GM18867 (cell line): ENCODE measurements at regions not wholly inside any gene's neighbourhood (a gene's known extent, or its start where the extent isn't known, plus 50 kb on each side); places are given as distances from the start of the nearest gene placed in this dataset.
"Not testable (repeated sequence)": the region's sequence is repeated elsewhere in the genome, so short reads cannot be mapped to it uniquely, and the experiment has no call there.

Experiments
- ATAC-seq: cut with Tn5 transposase; IDR thresholded peaks from one replicate; pipeline ENCODE4 v1.9.1; 2021; ENCODE audit warnings: mild to moderate bottlenecking, moderate library complexity; ENCODE audit not compliant: unreplicated experiment

DNA sequence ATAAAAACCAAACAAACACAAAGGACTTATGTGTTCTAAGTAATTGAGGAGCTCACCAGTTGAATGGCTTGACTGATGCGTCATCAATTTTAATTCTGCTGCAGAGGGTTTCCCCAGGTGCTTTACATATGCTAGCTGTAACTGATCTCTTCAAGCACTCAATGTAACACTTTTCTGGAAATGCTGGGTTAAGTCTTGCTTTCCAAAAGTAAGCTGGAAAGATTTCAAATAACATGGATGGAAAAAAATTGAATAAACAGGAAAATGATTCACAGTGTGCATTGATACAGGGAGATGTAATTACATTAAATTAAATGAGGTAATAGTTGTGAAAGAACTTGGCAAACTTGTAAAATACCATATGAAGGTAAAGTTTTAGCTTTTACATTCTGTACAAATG lies 186.7 kb upstream of the WDFY3 start:
- no peak for ATAC-seq

DNA sequence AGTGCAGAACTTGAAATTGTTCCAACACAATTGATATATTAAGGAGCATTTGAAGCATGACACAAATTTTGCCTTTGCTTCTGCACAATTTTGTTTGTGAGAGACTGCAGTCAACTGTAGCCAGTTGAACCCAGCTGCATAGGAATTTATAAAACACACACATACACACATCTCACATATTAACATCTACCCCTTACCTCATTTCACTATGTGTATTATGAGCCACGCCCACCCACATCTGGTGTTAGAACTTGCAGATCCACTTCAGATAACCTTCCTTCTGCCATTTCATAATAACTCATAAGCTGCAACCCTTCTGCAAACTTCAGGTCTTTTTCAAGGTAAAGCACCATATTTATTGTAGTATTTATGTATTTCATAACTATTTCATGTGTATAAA lies 188.1 kb upstream of the WDFY3 start:
- no peak for ATAC-seq

DNA sequence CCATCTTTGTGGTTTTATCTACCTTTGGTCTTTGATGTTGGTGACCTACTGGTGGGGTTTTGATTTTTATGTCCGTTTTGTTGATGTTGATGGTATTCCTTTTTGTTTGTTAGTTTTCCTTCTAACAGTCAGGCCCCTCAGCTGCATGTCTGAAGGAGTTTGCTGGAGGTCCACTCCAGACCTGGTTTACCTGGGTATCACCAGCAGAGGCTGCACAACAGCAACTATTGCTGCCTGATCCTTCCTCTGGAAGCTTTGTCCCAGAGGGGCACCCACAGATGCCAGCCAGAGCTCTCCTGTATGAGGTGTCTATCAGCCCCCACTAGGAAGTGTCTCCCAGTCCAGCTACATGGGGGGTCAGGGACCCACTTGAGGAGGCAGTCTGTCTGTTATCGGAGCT lies 199.3 kb upstream of the WDFY3 start:
- no peak for ATAC-seq

DNA sequence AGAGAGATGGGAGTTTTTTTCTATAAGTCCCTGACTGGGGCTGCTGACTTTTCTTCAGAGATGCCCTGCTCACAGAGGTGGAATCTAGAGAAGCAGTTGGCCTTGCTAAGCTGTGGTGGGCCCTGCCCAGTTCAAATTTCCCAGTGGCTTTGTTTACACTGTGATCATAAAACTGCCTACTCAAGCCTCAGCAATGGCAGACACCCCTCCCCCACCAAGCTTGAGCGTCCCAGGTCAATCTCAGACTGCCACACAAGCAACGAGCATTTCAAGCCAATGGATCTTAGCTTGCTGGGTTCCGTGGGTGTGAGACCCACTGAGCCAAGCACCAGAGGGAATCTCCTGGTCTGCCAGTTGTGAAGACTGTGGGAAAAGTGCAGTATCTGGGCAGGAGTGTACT lies 199.8 kb upstream of the WDFY3 start:
- no peak for ATAC-seq

DNA sequence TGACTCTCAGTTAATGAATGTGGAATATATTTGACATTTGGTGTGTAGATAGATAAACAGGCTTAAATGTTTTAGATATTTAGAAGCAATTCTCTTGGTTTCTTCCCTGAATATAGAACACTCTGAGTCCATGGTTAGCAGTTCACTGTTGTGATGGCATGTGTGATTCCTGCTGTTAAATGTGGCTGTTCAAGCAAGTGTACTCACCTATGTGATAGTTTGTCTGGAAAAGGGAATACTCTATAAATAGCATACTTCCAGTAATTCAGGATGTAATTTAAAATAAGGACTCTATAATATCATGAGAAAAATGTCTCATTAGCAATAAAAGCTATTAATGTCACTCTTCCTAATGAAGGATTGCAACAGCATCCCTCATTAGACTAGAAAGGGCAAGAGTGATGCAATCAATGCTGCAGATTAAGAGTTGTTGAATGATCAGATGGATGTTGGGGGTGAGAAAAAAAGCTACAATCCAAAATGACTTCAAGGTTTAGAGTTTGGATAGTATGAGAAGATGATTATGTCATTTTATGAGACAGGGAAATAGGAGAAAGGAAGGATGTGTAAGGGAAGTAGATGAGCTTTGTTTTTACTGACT lies 201.8 kb upstream of the WDFY3 start:
- no peak for ATAC-seq

DNA sequence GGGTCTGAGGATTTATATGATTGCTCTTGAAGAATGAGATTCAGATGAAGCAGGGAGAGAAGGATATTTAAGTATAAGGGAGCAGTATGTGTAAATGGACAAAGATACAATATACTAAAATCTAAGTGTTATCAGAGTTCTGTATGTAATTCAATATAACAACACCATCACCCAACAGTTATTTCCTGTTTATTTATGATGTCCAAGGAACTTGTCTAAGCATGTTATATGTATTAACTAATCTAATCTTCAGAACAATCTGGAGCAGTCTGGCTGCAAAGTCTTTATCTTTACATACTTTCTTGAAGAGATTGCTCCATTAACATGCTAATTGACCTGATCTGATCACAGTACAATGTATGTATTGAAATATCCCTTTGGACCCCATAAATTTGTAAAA lies 203.8 kb upstream of the WDFY3 start:
- ATAC-seq: no peak

DNA sequence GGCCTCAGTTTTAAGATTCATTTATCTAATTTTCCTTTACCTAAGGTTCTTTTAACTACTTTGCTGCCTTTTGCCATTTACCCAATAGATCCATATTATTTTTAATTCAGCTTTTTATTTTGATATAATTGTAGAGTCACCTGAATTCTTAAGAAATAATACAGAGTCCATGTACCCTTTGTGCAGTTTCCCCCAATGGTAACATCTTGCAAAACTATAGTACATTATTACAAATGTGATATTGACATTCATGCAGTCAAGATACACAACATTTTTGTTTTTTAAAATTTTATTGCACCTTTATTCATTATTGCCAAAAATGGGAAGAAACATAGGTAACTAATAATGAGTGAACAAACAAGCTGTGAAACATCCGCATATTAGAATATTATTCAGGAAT lies 208.7 kb upstream of the WDFY3 start:
- ATAC-seq: no peak

DNA sequence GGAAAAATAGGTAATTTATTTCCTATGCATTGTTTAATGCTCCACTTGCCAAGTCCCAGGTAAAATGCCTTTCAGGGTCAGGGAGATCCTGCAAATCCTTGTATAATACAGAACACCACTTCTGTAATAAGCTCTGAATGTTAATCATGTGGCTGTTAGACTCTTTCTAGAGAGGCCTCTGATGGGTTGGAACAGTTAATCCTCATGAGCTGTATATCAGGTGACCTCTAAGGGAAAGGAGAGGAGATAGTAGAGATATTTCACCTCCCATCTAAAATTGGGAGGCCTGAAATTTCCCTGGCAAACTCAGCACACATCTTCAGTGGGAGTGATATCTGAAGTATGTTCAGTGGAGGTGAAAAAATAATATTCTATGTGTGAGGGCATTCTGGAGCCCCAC lies 210.6 kb upstream of the WDFY3 start:
- no peak for ATAC-seq

DNA sequence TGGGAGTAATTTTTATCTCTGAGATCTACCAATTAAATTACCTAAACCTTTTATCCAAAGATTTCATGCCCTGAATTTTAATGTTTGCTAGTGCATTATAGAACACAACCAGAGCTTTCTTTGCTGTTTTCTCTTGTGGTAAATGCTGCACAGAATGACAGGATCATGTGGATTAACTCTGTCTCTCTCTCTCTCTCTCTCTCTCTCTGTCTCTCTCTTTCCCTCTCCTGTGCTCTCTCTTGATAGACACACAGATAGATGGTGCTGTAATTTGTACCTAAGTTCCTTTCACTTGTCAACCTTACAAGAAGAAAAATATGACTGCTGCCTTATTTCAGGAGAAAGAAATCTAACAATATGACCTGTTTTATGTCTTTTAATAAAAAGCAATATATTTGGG lies 211.2 kb upstream of the WDFY3 start:
- ATAC-seq: no peak

DNA sequence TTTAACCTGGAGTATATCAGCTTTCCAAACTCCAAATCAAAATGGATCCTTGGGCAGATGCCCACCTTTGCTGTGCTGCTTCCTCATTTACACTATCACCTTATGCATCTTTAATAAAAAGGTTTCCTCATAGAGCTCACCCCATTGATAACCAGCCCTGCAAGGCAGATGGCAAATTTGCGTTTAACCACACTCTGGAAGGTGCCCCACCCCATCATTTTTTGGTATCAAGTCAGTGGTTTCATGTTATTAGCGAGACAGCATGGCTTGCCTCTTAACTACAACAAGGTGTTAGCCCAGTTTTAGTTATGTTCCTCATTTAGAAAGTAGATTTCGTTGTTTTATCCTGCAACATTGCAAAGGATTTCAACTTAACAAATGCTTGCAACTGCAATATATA lies 214.0 kb upstream of the WDFY3 start:
- ATAC-seq: no peak

DNA sequence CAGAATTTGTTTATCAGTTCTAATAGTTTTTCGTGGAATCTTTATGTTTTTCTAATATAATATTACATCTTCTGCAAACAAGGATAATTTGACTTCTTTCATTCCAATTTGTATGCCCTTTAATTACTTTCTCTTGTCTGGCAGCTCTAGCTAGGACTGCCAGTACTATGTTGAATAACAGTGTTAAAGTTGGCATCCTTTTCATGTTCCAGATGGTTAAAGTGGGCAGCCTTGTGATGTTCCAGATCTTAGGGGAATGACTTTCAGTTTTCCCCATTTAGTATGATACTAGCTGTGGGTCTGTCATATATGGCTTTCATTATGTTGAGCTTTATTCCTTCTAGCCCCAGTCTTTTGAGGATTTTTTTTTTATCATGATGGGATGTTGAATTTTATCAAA lies 220.6 kb upstream of the WDFY3 start:
- ATAC-seq: no peak

DNA sequence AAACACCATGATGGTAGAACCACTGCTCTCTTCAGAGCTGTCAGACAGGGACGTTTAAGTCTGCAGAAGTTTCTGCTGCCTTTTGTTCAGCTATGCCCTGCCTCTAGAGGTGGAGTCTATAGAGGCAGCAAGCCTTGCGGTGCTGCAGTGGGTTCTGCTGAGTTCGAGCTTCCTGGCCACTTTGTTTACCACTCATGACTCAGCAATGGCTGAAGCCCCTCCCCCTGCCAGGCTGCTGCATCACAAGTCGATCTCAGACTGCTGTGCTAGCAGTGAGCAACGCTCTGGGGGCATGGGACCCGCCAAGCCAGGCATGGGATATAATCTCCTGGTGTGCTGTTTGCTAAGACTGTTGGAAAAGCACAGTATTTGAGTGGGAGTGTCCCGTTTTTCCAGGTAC lies 229.5 kb upstream of the WDFY3 start:
- ATAC-seq: not testable (repeated sequence)

DNA sequence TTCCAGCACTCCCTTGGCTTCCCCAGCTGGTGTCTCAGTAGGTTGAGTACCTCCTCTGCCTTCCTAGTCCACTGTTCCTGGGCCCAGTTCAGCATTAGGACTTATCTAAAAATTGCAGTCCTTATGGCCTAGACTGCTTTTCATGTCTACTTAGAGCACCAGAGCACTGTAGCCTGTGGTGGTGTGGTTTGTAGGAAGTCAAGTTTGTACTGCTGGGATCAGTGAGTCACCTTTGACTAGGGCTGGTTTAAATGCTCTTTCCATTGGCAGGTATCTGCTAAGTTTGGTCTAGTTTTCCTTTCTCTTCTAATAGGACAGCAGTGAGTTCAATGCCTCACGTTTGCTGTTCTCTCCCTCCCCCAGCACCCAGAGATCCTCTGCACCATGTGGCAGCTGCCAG lies 233.6 kb upstream of the WDFY3 start:
- ATAC-seq: no peak

DNA sequence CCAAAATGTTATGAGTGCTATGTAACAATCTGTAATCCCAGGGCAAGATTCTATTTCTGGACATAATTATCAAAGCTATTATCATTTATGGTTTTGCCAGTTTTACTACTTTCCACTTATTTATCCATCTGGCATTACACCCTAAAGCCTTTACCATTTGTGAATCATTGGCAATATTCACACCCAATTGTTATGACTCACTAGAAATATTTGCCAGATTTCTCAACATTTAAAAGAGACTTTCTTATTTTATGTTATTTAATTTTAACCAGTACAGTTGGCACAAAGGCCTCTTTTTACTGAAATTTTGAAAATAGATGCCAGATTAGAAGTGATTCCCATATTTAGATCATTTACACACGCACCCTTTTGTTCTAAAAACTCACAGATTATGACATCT lies 242.7 kb upstream of the WDFY3 start:
- ATAC-seq: no peak

DNA sequence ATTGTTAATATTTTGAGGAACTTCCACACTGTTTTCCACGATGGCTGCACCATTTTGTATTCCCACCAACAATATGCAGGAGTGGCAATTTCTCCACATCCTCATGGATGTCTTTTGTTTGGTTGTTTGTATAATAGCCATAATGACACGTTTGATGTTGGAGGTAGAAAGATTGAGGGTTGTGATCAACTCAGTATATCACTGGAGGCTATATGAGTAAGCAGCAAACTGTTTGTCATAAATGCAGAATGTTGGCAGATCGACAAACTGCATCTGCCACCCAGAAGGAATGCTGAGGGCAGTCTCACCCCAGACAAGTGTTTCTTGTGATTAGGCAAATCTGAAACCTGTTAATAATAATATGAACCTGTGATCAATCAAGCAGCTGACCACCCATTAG lies 243.9 kb upstream of the WDFY3 start:
- ATAC-seq: no peak

DNA sequence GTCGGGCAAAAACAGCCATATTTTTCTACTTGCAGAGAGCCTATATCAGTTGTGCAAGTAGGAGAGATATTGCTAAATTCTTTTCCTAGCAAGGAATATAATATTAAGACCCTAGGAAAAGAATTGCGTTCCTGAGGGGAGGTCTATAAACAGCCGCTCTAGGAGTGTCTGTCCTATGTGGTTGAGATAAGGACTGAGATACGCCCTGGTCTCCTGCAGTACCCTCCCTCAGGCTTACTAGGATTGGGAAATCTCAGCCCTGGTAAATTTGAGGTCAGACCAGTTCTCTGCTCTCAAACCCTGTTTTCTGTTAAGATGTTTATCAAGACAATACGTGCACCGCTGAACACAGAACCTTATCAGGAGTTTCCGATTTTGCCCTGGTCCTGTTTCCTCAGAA lies 250.1 kb upstream of the WDFY3 start:
- not testable (repeated sequence) for ATAC-seq

DNA sequence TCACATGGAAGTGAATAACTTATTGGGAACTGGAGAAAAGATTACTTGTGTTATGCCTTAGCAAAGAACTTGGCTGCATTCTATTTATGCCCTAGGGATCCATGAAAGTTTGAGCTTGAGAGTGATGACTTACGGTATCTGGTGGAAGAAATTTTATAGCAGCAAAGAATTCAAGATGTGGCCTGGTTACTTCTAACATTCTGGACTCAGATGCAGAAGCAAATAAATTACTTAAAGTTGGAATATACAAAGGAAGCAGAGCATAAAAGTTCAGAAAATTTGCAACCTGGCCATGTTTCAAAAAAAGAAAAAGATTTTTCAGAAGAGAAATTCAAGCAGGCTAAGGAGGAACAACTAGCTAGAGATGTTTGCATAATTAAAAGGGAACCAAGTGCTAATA lies 252.3 kb upstream of the WDFY3 start:
- ATAC-seq: no peak

DNA sequence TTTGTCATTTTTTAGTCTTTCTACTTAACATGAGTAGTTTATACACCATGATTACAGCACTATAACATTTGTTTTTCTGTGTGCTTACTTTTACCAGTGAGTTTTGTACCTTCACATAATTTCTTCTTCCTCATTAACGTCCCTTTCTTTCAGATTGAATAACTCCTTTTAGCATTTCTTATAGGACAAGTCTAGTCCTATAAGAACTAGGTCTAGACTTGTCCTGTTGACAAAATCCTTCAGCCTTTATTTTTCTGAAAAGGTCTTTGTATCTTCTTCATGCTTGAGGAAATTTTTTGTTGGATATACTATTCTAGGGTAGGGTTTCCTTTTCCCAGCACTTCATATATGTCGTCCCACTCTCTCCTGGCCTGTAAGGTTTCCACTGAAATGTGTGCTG lies 253.3 kb upstream of the ARHGAP24 start:
- ATAC-seq: no peak

DNA sequence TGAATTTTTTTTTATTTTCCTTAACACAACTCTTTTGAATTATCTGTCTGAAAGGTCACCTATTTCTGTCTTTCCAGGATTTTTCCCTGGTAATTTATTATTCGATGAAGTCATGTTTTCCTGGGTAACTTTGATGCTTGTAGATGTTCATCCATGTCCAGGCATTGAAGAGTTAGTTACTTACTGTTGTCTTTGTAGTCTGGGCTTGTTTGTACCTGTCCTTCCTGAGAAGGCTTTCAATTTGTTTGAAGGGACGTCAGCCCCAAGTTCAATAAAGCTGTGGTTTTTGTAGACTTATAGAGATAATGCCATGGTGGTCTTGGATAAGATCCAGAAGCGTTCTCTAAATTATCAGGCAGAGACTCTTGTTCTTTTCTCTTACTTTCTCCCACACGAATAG lies 252.4 kb upstream of the ARHGAP24 start:
- ATAC-seq: no peak

DNA sequence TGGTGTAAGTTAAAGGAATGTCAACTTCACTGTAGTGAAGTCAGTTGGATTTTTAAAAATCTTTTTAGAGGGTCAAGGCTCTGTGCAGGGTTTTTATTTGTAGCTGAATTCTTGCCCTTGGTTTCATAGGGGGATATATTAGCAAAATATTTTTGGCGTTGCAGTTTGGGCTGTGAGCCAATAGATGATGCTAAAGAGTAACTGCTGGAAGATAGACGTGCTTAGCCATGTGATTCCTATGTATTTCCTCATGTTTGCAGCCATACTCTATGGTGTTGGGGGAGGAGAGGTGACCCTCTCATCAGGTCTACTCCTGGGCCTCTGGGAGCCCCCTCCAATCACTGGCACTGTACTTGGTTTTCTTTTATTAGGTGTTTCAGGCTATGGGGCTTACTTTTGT lies 246.7 kb upstream of the ARHGAP24 start:
- ATAC-seq: no peak

DNA sequence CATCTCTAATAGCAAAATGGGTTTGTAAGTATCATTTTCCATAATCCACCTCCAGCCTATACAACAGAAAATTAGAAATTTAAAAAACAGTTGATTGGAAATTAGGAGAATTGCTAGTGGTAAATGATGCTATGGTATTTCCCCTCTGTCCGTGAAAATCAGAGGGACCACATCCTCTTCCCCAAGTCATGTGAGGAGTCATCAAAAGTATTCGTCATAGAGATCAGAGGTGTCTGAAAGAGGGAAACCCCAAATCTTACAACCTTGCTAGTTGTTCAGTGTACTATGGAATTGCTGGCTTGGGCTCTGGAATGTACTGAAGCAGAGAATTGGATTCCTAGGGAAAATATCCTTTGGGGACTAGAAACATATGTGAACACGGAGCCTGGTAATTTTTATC lies 241.4 kb upstream of the ARHGAP24 start:
- no peak for ATAC-seq

DNA sequence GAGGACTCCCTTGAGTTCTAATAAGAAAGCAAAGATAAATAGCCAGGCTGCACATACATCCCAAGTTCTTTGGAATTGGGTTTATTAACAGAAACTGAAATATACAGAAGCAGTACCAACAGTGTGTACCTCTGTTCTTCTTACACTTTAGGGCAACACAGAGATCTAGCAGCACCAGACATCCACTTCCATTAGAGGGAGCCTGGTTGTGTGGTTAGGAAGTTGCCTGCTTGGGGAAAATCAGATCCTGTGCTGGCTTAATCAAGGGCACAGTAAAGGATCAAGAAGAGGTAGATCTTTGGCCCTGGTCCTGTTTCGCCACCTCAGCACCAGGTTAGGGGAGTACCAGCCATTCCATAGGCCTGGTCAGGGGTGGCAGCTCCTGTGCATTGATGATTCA lies 231.1 kb upstream of the ARHGAP24 start:
- ATAC-seq: no peak

DNA sequence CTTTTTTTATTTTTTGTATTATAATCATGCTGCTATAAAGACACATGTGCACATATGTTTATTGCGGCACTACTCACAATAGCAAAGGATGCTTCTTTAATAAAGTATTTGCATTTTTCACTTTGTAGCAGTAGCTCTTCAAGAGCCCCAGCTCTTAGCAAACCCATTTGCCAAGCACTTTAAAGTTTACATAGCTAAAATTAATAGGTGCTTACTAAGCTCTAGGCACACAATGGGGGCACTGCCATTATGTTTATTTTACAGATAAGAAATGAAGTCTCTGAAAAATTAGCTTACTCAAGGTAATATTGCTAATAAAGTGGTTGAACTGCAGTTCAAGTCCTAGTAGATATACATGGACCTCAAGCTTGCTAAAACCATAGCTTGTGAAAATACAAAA lies 230.3 kb upstream of the ARHGAP24 start:
- no peak for ATAC-seq

DNA sequence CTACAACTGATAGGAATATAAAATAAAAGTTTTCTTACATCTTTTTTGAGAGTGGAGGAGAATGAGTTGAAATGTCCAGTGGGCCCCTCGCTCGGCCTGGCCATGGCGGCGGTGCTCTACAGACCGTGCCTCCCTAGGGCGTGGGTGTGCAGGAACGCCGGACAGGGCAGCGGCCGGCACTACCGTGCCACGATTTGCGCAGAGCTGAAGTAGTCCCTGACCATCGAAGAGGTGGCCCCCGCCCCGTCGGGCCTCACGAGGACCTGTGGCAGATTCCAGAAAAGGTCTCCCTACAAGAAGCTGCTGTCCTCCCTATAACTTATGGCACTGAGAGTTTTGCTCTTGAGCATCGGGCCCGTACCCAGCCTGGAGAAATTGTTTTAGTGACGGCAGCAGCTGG lies 228.9 kb upstream of the ARHGAP24 start:
- no peak for ATAC-seq
